Liver (tissue), 3 donors: ENCODE measurements at regions not wholly inside any gene's neighbourhood (a gene's known extent, or its start where the extent isn't known, plus 50 kb on each side); places are given as distances from the start of the nearest gene placed in this dataset.

ENCODE experiments used
- CTCF ChIP-seq: fragments of 150-350 bp; IDR thresholded peaks from 2 replicates; pipeline ENCODE4 v1.5.1; 2017; ENCODE audit warnings: improper control_type of control experiment, low read depth, low read length; ENCODE audit not compliant: missing input control
- FOXA1 ChIP-seq: IDR thresholded peaks from 2 replicates; pipeline ENCODE4 v1.6.1; 2016; ENCODE audit warnings: antibody characterized with exemption
- GABPA ChIP-seq, 2 donors: IDR thresholded peaks in 1 of 2; conservative IDR thresholded peaks in 1 of 2; 2 replicates each; pipeline ENCODE4 v1.6.1; 2016; ENCODE audit warnings: antibody characterized with exemption in 2 of 2, mild to moderate bottlenecking in 1 of 2, moderate library complexity in 1 of 2
- HNF4A ChIP-seq, 2 donors: conservative IDR thresholded peaks; 2 replicates each; pipeline ENCODE4 v1.6.1; 2016; ENCODE audit warnings: antibody characterized with exemption in 2 of 2, mild to moderate bottlenecking in 2 of 2
- REST ChIP-seq: IDR thresholded peaks from 2 replicates; pipeline ENCODE4 v1.6.1; 2016; ENCODE audit warnings: antibody characterized with exemption, mild to moderate bottlenecking
- RXRA ChIP-seq, 2 donors: IDR thresholded peaks; 2 replicates each; pipeline ENCODE4 v1.6.1; 2017 to 2018; ENCODE audit warnings: antibody characterized with exemption in 2 of 2, mild to moderate bottlenecking in 1 of 2
- SP1 ChIP-seq: IDR thresholded peaks from 2 replicates; pipeline ENCODE4 v1.6.1; 2018; ENCODE audit warnings: antibody characterized with exemption, mild to moderate bottlenecking
- TAF1 ChIP-seq: conservative IDR thresholded peaks from 2 replicates; pipeline ENCODE4 v1.6.1; 2016; ENCODE audit warnings: antibody characterized with exemption, mild to moderate bottlenecking
- YY1 ChIP-seq: IDR thresholded peaks from 2 replicates; pipeline ENCODE4 v1.6.1; 2016; ENCODE audit warnings: antibody characterized with exemption, mild to moderate bottlenecking
- ZBTB33 ChIP-seq: IDR thresholded peaks from 2 replicates; pipeline ENCODE4 v1.6.1; 2016; ENCODE audit warnings: antibody characterized with exemption
- TF ChIP-seq, protein P1 (sequence below): IDR thresholded peaks from 2 replicates; pipeline ENCODE4 v1.6.1; 2016; ENCODE audit warnings: antibody characterized with exemption
- TF ChIP-seq, protein P2 (sequence below): IDR thresholded peaks from 2 replicates; pipeline ENCODE4 v1.6.1; 2016; ENCODE audit warnings: antibody characterized with exemption
- donor health status: healthy.
- donor health status: healthy.

DNA sequence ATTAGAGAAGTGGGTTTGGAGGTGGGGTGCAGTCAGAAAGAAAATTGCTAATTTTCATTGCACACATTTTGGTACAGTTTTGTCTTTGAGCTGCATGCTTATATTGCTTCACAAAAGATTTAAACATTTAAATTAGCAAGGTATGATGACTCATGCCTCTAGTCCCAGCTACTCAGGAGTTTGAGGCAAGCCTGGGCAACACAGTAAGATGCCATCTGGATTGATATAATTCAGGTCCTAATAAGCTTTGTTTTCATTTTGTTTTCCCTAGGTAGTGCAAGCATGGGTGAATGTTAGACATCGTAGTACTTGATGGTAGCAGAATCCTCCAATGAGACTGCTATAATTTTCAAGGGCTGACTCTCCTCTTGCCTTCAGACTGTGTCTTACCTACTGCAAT, 396.7 kb upstream of the RGPD4 start:
- TF ChIP-seq CTCF (no peak), REST (no peak), FOXA1 (no peak), TAF1 (no peak), ZBTB33 (no peak), SP1 (no peak), YY1 (no peak), HNF4A (conservative IDR thresholded peaks at IDR 0.05) (no peak), RXRA (IDR thresholded peaks at IDR 0.05) (no peak), GABPA (IDR thresholded peaks at IDR 0.05 in 1 of 2, conservative IDR thresholded peaks at IDR 0.05 in 1 of 2) (no peak)
- TF ChIP-seq, protein P1, sequence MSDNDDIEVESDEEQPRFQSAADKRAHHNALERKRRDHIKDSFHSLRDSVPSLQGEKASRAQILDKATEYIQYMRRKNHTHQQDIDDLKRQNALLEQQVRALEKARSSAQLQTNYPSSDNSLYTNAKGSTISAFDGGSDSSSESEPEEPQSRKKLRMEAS: no peak
- TF ChIP-seq, protein P2, sequence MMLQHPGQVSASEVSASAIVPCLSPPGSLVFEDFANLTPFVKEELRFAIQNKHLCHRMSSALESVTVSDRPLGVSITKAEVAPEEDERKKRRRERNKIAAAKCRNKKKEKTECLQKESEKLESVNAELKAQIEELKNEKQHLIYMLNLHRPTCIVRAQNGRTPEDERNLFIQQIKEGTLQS: no peak
